ENCODE measurements at regions not wholly inside any gene's neighbourhood (a gene's known extent, or its start where the extent isn't known, plus 50 kb on each side); places are given as distances from the start of the nearest gene placed in this dataset.

- TF ChIP-seq POLR2A (IDR thresholded peaks at IDR 0.05): no peak
- TF ChIP-seq CTCF (IDR thresholded peaks at IDR 0.05 in 8 of 11, conservative IDR thresholded peaks at IDR 0.05 in 3 of 11): no peak
Observed at GRCh38 chr12:14043776-14044175, 62.4 kb upstream of the GRIN2B start.

Data from spleen (tissue), 7 donors.